ENCODE measurements at regions not wholly inside any gene's neighbourhood (a gene's known extent, or its start where the extent isn't known, plus 50 kb on each side); places are given as distances from the start of the nearest gene placed in this dataset.
"Not testable (repeated sequence)": the region's sequence is repeated elsewhere in the genome, so short reads cannot be mapped to it uniquely, and the experiment has no call there.

- Mint-ChIP-seq H3K27me3 (no peaks in the 10 kb centered on the region), H3K4me1 (ENCODE audit: low read depth) (no peaks in the 10 kb centered on the region), H3K4me3 (no peak overlapping the region), H3K27ac (no peak overlapping the region), H3K36me3 (ENCODE audit: low read depth) (no peaks in the 10 kb centered on the region), H3K9me3 (no peaks in the 10 kb centered on the region)
- intact Hi-C loops (cut with micrococcal nuclease) = no loop called here
Observed at GRCh38 chr12:86389949-86390348, 133.8 kb upstream of the MGAT4C start.

GRCh38 chr12:86387591-86388145, 131.5 kb upstream of the MGAT4C start:
- intact Hi-C loops (cut with micrococcal nuclease) = no loop called here
- Mint-ChIP-seq H3K4me3 (no peak overlapping the region), H3K9me3 (peaks cover under 1% of the 10 kb centered on the region), H3K36me3 (ENCODE audit: low read depth) (no peaks in the 10 kb centered on the region), H3K27ac (no peak overlapping the region), H3K27me3 (no peaks in the 10 kb centered on the region), H3K4me1 (ENCODE audit: low read depth) (no peaks in the 10 kb centered on the region)

GRCh38 chr12:86383759-86384158, 127.6 kb upstream of the MGAT4C start:
- peaks cover 15% of the 10 kb centered on the region for H3K9me3 Mint-ChIP-seq
- H3K4me1 Mint-ChIP-seq (ENCODE audit: low read depth); intact Hi-C loops (cut with micrococcal nuclease); H3K27me3 Mint-ChIP-seq; H3K4me3 Mint-ChIP-seq; H3K36me3 Mint-ChIP-seq (ENCODE audit: low read depth); H3K27ac Mint-ChIP-seq: not testable (repeated sequence)

- intact Hi-C loops (cut with micrococcal nuclease) = no loop called here
- Mint-ChIP-seq H3K36me3 (ENCODE audit: low read depth) (no peaks in the 10 kb centered on the region), H3K27ac (no peak overlapping the region), H3K27me3 (no peaks in the 10 kb centered on the region), H3K4me1 (ENCODE audit: low read depth) (no peaks in the 10 kb centered on the region), H3K9me3 (peaks cover 15% of the 10 kb centered on the region), H3K4me3 (no peak overlapping the region)
Observed at GRCh38 chr12:86379337-86379736, 123.1 kb upstream of the MGAT4C start.

GRCh38 chr12:86376052-86376451, 119.9 kb upstream of the MGAT4C start:
- H3K9me3 Mint-ChIP-seq = no peaks in the 10 kb centered on the region
- H3K4me3 Mint-ChIP-seq = no peak overlapping the region
- no peaks in the 10 kb centered on the region for H3K4me1 Mint-ChIP-seq (ENCODE audit: low read depth)
- H3K27ac Mint-ChIP-seq = no peak overlapping the region
- H3K27me3 Mint-ChIP-seq = no peaks in the 10 kb centered on the region
- intact Hi-C loops (cut with micrococcal nuclease) = no loop called here
- H3K36me3 Mint-ChIP-seq (ENCODE audit: low read depth) = no peaks in the 10 kb centered on the region

- intact Hi-C loops (cut with micrococcal nuclease) = no loop called here
- Mint-ChIP-seq H3K27me3 (no peaks in the 10 kb centered on the region), H3K9me3 (no peaks in the 10 kb centered on the region), H3K36me3 (ENCODE audit: low read depth) (no peaks in the 10 kb centered on the region), H3K4me3 (no peak overlapping the region), H3K4me1 (ENCODE audit: low read depth) (no peaks in the 10 kb centered on the region), H3K27ac (no peak overlapping the region)
Observed at GRCh38 chr12:86373813-86374212, 117.6 kb upstream of the MGAT4C start.

GRCh38 chr12:86367137-86367536, 110.9 kb upstream of the MGAT4C start:
- H3K4me1 Mint-ChIP-seq (ENCODE audit: low read depth) = no peaks in the 10 kb centered on the region
- intact Hi-C loops (cut with micrococcal nuclease) = no loop called here

GRCh38 chr12:86349196-86349595, 93.0 kb upstream of the MGAT4C start:
- Mint-ChIP-seq H3K27ac (no peak overlapping the region), H3K9me3 (no peaks in the 10 kb centered on the region), H3K4me1 (ENCODE audit: low read depth) (no peaks in the 10 kb centered on the region), H3K27me3 (no peaks in the 10 kb centered on the region), H3K36me3 (ENCODE audit: low read depth) (no peaks in the 10 kb centered on the region), H3K4me3 (no peak overlapping the region)
- intact Hi-C loops (cut with micrococcal nuclease) = no loop called here

More at GRCh38 chr12:86367137-86367536, 110.9 kb upstream of the MGAT4C start:
- H3K4me3 Mint-ChIP-seq = no peak overlapping the region
- no peaks in the 10 kb centered on the region for H3K9me3 Mint-ChIP-seq
- H3K27me3 Mint-ChIP-seq = no peaks in the 10 kb centered on the region
- no peak overlapping the region for H3K27ac Mint-ChIP-seq
- no peaks in the 10 kb centered on the region for H3K36me3 Mint-ChIP-seq (ENCODE audit: low read depth)

GRCh38 chr12:86333955-86334522, 77.8 kb upstream of the MGAT4C start:
- intact Hi-C loops (cut with micrococcal nuclease) = no loop called here
- Mint-ChIP-seq H3K27me3 (no peaks in the 10 kb centered on the region), H3K4me3 (no peak overlapping the region), H3K9me3 (no peaks in the 10 kb centered on the region), H3K4me1 (ENCODE audit: low read depth) (no peaks in the 10 kb centered on the region), H3K36me3 (ENCODE audit: low read depth) (no peaks in the 10 kb centered on the region), H3K27ac (no peak overlapping the region)

- Mint-ChIP-seq H3K4me3 (no peak overlapping the region), H3K27me3 (no peaks in the 10 kb centered on the region), H3K9me3 (no peaks in the 10 kb centered on the region), H3K27ac (no peak overlapping the region), H3K36me3 (ENCODE audit: low read depth) (no peaks in the 10 kb centered on the region), H3K4me1 (ENCODE audit: low read depth) (no peaks in the 10 kb centered on the region)
- intact Hi-C loops (cut with micrococcal nuclease) = no loop called here
Observed at GRCh38 chr12:86331457-86331856, 75.3 kb upstream of the MGAT4C start.

- Mint-ChIP-seq H3K27ac (no peak overlapping the region), H3K4me1 (ENCODE audit: low read depth) (no peaks in the 10 kb centered on the region), H3K4me3 (no peak overlapping the region), H3K9me3 (no peaks in the 10 kb centered on the region), H3K36me3 (ENCODE audit: low read depth) (no peaks in the 10 kb centered on the region), H3K27me3 (no peaks in the 10 kb centered on the region)
- intact Hi-C loops (cut with micrococcal nuclease) = no loop called here
Observed at GRCh38 chr12:86331012-86331411, 74.8 kb upstream of the MGAT4C start.

GRCh38 chr12:86312232-86312631, 56.0 kb upstream of the MGAT4C start:
- Mint-ChIP-seq H3K27ac (no peak overlapping the region), H3K27me3 (no peaks in the 10 kb centered on the region), H3K36me3 (ENCODE audit: low read depth) (no peaks in the 10 kb centered on the region), H3K4me1 (ENCODE audit: low read depth) (no peaks in the 10 kb centered on the region), H3K9me3 (no peaks in the 10 kb centered on the region), H3K4me3 (no peak overlapping the region)
- intact Hi-C loops (cut with micrococcal nuclease) = no loop called here

Data from dendritic cell treated with granulocyte-macrophage colony-stimulating factor and Interleukin-4, amounts not matched to agents 40 ng/mL and 50 ng/mL, for 4 days (primary cell).